HG02973 (cell line): ENCODE measurements at regions not wholly inside any gene's neighbourhood (a gene's known extent, or its start where the extent isn't known, plus 50 kb on each side); places are given as distances from the start of the nearest gene placed in this dataset.
"Not testable (repeated sequence)": the region's sequence is repeated elsewhere in the genome, so short reads cannot be mapped to it uniquely, and the experiment has no call there.

ENCODE experiments used
- ATAC-seq: cut with Tn5 transposase; IDR thresholded peaks from one replicate; pipeline ENCODE4 v1.9.1; 2021; ENCODE audit warnings: moderate library complexity; ENCODE audit not compliant: unreplicated experiment

DNA sequence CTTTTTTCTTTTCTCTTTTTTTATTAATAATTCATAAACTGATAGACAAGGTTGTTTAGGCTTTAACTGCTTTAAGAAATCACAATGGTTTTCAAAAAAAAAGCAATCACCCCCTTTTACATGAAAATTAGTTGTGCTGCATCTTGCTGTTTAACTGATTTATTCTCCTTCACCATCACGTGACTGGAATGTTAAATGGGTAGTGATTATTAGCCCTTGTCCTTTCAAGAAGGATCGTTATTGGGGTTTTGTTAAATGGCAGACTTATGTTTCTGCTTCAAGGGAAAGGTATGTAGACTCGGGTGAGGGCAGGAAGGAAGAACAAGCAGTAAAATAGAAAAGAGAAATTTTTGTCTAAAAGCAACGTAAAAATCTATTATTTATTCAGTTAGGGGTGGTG, 175.6 kb upstream of the TLE4 start:
- ATAC-seq, result no peak

DNA sequence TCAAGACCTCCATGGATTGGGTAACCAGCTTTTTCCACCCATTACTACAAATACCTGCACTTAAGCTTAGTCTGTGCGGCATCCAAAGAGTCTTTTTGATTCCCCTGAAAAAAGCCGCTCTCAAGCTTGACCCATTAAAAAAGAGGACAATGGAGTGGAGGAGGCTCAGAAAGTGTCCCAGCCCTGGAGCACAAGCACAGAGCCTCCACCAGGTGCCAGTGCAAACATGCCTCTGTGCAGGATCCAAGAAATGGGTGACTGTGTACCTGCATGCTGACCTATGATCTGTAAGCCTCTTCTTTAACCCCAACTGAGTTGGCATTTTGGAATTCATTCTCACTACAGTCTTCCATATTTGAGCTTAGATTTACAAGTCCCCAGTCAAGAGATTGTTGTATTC, 168.3 kb upstream of the TLE4 start:
- no peak for ATAC-seq

- ATAC-seq, result no peak
Measured at GRCh38 chr9:79408200-79408599, 163.6 kb upstream of the TLE4 start.

GRCh38 chr9:79408617-79409016, 163.1 kb upstream of the TLE4 start:
- ATAC-seq, result peak; percentile 71

DNA sequence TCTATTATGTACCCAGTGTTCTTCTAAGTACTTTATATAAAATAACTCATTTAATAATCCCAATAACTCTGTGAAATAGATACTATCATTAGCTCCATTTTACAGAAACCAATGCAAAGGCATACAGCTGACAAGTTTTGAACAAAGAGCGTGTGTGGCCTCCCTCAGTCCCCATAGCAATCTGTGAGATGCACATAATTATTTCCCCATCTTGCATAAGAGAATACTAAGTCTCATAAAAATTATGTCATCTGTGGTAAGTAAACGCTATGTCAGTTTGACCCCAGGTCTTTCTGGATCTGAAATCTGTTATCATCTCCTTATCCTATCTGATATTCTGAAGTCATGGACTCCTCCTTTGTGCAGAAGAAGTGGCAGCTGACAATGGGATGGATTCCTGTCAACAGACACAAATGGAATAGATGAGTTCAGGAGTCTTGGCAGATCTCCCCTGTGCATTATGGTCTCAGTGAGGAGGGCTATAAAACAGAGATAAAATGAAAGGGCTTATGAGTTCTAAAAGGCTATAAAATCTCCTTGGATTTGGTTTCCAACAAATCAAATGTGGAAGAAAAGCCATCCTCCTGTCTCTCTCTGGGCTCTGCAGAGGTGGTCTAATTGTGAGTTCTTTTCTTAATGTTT, 162.5 kb upstream of the TLE4 start:
- no peak for ATAC-seq

DNA sequence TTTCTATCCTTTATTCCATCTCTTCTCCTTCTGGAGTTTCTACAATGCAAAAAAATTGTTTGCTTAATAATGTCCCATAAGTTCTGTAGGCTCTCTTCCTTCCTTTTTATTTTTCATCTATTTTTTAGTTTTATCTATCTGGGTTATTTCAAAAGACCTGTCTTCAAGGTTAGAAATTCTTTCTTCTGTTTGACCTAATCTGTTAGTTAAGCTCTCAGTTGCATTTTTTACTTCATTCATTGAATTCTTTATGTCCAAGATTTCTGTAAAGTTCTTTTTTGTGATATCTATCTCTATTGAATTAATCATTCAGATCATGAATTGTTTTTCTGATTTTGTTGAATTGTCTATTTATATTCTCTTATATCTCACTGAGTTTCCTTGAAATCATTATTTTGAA, 145.9 kb upstream of the TLE4 start:
- ATAC-seq, result no peak

DNA sequence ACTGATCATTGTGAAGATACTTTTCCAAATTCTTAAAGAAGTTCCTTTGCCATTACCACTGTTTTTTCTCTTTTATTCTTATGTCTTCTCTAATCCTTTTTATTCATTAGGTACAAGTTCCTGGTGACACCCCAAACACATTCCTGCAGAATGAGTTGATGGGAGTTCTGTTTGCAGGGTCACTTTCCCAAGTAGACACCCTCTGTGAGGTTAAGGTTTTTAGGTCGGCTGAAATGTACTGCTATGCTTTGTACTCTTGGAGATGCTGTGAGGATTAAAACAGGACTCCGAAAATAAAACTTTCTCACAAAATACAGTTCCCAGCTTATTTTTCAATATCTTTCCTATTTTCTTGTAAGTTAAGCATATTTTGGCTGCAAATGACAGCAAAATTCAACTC, 143.3 kb upstream of the TLE4 start:
- ATAC-seq, result no peak

- no peak for ATAC-seq
Measured at GRCh38 chr9:79430619-79431018, 141.1 kb upstream of the TLE4 start.

DNA sequence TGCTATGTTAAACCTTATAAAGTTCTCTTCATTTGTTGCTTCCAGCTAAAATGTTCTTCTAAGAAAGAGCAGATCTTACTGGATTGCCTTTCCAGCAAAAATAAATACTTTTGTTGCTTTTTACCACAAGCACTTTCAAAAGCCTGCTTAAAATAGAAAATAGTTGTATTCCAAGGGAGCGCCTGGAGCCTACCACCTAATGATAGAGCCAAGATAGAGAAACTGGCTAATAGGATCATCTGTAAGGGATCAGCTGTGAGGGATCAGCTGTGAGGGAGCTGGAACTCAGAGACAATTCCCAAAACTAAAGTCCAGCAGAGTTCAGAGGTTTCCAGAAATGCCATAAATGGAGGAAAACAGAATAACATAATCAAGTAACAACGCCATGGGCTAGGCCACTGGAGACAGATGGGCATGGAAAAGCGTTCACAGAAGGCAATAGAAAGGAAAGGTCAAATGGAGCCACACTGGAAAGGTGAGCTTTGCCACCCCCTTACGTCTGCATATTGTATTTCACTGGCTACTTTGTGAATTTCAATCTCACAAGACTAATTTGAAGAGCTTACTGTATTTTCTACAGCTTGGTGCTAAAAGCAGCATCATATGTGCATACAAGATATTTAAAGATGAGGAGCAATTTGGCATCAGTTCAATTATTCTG, 140.6 kb upstream of the TLE4 start:
- ATAC-seq, result no peak

- no peak for ATAC-seq
Measured at GRCh38 chr9:79432485-79432884, 139.3 kb upstream of the TLE4 start.

DNA sequence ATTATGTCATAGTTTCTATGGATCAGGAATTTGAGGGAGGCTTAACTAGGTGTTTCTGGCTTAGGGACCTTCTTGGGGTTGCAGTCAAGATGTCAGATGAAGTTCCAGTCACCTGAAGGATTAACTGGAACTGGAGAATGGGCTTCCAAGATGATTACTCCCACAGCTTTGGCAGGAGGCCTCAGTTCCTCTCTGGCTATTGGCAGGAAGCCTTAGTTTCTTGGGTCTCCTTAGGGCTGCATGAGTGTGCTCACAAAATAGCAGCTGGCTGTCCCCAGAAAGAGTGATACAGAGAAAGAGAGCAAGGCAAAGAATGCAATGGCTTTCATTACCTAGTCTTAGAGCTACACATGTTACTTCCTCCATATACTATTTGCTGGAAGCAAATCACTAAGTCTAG, 138.1 kb upstream of the TLE4 start:
- no peak for ATAC-seq

DNA sequence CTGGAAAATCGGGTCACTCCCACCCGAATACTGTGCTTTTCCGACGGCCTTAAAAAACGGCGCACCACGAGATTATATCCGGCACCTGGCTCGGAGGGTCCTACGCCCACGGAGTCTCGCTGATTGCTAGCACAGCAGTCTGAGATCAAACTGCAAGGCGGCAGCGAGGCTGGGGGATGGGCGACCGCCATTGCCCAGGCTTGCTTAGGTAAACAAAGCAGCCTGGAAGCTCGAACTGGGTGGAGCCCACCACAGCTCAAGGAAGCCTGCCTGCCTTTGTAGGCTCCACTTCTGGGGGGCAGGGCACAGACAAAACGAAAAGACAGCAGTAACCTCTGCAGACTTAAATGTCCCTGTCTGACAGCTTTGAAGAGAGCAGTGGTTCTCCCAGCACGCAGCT, 132.5 kb upstream of the TLE4 start:
- ATAC-seq, result not testable (repeated sequence)

DNA sequence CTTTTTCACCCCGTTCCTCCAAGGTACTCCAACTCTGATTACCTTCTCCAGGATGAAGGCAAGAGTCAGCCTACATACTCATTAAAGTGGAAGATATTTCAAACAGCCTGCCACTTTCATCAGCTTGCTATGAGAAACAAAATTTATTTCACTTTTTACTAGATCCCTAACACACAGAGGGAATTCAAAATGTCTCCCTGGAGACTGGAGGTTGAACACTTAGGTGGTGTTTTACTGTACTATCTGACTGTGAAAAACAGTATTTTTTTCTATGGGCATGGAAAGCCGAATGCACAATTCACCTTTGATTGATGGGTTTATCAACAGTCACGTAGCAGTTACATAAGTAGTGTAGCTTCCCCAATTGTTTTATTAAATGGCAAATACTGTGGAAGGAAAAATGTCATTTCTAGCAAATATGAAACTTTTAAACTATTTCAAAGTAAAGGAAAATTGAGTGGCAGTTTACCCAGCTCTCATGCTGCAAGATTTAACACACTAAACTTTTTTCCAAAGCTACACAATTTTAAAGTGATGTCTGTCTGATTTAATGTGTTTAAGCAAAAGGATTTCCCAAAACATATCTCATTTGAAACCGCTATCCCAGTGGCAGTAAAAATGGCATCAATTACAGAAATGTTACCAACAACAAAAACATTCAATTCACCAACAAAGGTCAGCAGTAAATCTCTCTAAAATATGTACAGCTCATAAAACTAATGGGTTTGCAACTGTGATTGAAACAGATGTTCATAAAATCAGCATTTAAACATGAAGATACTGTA, 125.0 kb upstream of the TLE4 start:
- ATAC-seq, result no peak

DNA sequence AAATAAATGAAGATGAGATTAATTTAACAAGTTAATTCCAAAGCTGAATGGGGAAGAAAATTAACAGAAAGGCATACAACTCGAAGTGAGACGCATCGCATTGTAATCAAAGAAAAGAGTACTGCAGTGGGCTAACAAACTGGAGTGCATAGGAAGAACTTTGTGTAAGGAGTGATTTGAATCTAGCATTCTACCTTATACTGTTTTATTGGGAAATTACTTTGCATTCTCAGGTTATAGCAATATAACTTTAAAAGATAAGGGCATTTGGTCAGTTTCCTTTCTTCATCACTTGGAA, 124.5 kb upstream of the TLE4 start:
- no peak for ATAC-seq

GRCh38 chr9:79447762-79448161, 124.0 kb upstream of the TLE4 start:
- ATAC-seq, result no peak

DNA sequence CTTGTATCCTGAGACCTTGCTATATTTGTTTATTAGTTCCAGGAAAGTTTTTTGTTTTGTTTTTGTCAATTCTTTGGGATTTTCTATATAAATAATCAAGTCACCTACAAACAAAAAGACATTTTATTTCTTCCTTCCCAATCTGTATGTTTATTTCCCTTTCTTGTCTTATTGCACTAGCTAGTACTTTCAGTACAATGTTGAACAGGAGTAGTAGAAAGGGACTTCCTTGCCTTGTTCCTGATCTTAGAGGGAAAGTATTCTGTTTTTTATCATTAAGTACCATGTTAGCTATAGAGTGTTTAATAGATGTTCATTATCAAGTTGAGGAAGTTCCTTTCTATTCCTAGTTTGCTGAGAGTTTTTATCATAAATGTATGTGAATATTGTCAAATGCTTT, 119.5 kb upstream of the TLE4 start:
- ATAC-seq, result no peak

- ATAC-seq, result no peak
Measured at GRCh38 chr9:79461712-79462111, 110.1 kb upstream of the TLE4 start.

DNA sequence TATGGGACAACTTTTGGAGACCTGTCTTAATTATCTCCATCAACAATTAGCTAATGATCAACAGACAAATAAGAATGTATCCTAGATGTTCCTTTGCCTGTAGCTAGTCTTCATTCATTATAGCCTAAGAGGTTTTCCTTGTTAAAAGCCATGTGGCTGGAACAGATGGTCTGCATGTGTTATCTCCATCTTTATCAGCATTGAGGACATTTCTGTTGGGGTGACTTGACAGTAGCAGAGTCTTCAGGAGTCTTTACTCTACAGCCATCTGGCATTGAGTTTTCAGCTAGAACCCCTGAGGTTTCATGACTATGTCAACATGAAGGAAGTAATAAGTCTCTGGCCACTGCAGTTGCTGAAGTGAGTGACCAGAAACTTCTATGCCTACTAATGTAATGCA, 106.6 kb upstream of the TLE4 start:
- ATAC-seq, result no peak

GRCh38 chr9:79469164-79469563, 102.6 kb upstream of the TLE4 start:
- ATAC-seq, result no peak

- no peak for ATAC-seq
Measured at GRCh38 chr9:79470954-79471353, 100.8 kb upstream of the TLE4 start.

DNA sequence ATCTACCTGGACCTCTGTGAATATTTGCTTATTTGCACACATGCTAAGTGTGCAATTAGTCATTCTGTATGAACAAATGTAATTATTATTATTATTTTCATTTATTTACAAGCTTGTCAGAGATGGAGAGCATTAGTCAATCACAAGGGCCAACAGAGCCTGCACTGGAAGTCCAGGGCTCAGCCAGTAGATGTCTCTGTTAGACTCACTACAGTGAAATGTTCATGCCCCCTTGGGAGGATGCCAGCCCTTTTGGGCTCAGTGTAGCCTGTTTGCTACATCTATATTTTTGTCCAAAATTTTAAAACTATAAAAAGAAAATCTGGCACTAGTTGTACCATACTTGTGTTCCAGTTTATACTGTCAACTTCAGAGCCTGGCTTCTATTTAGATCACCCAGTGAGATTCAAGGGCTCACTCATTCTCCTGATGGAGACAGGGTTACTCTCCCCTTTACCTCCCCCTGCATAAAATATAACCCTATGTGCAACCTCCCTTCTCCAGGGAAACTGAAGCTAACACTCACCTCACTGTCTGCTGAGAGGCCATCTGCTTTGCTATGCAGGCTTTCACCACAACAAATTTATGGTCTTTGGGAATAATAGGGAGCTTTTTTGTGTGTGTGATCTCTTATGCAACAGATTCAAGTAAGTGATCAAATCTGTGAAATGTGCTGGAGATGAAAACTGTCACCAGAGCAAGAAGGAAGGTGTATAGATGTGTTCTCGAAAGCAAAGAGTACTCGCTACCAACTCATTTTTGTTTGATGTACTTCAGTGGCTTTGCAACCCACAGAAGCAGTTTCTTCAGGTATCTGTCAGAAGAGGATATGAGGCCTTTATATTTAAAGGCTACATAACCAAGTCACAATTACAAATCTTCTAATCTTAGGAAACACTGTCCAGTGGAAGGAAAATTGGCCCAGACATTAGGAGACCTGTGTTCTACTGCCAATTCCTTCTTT, 99.9 kb upstream of the TLE4 start:
- ATAC-seq, result no peak
